Fibroblast of gingiva (primary cell): ENCODE measurements at regions not wholly inside any gene's neighbourhood (a gene's known extent, or its start where the extent isn't known, plus 50 kb on each side); places are given as distances from the start of the nearest gene placed in this dataset.
"Not testable (repeated sequence)": the region's sequence is repeated elsewhere in the genome, so short reads cannot be mapped to it uniquely, and the experiment has no call there.

Source experiments
- DNase-seq: peaks from one replicate; pipeline ENCODE4 v3.0.0-alpha.2; 2011; ENCODE audit warnings: low read depth

GRCh38 chr21:28283641-28284490, 708.8 kb downstream of the LTN1 start:
- peak; percentile 83 for DNase-seq

GRCh38 chr21:28282833-28283232, 709.8 kb downstream of the LTN1 start:
- no peak for DNase-seq

- not testable (repeated sequence) for DNase-seq
These were observed 711.3 kb downstream of the LTN1 start for GRCh38 chr21:28281357-28281756.

GRCh38 chr21:28280611-28281010, 712.1 kb downstream of the LTN1 start:
- DNase-seq: no peak

GRCh38 chr21:28277324-28277723, 715.4 kb downstream of the LTN1 start:
- no peak for DNase-seq

- DNase-seq: peak; percentile 26
These were observed 720.2 kb downstream of the LTN1 start for GRCh38 chr21:28272272-28272992.

GRCh38 chr21:28269173-28269572, 723.5 kb downstream of the LTN1 start:
- DNase-seq: no peak

GRCh38 chr21:28268685-28269084, 724.0 kb downstream of the LTN1 start:
- no peak for DNase-seq

- DNase-seq: no peak
These were observed 725.2 kb downstream of the LTN1 start for GRCh38 chr21:28267449-28267848.

- DNase-seq: no peak
These were observed 726.6 kb downstream of the LTN1 start for GRCh38 chr21:28266061-28266460.

GRCh38 chr21:28263974-28264373, 728.7 kb downstream of the LTN1 start:
- no peak for DNase-seq

GRCh38 chr21:28261298-28261697, 731.4 kb downstream of the LTN1 start:
- peak; percentile 47 for DNase-seq

GRCh38 chr21:28257276-28257675, 735.4 kb downstream of the LTN1 start:
- peak; percentile 65 for DNase-seq

GRCh38 chr21:28256837-28257236, 735.8 kb downstream of the LTN1 start:
- peak; percentile 45 for DNase-seq

GRCh38 chr21:28256420-28256831, 736.3 kb downstream of the LTN1 start:
- DNase-seq: no peak

GRCh38 chr21:28253961-28254360, 738.7 kb downstream of the LTN1 start:
- no peak for DNase-seq

- DNase-seq: peak; percentile 41
These were observed 739.3 kb downstream of the LTN1 start for GRCh38 chr21:28253338-28253737.

GRCh38 chr21:28252928-28253327, 739.7 kb downstream of the LTN1 start:
- no peak for DNase-seq

GRCh38 chr21:28250946-28251345, 741.7 kb downstream of the LTN1 start:
- DNase-seq: no peak

GRCh38 chr21:28247454-28248020, 745.1 kb downstream of the LTN1 start:
- DNase-seq: no peak

GRCh38 chr21:28240586-28240985, 752.1 kb downstream of the LTN1 start:
- peak; percentile 35 for DNase-seq

- peak; percentile 69 for DNase-seq
These were observed 753.3 kb downstream of the LTN1 start for GRCh38 chr21:28239340-28239739.

- DNase-seq: no peak
These were observed 755.0 kb downstream of the LTN1 start for GRCh38 chr21:28237661-28238060.
